ENCODE measurements at regions not wholly inside any gene's neighbourhood (a gene's known extent, or its start where the extent isn't known, plus 50 kb on each side); places are given as distances from the start of the nearest gene placed in this dataset.

DNA sequence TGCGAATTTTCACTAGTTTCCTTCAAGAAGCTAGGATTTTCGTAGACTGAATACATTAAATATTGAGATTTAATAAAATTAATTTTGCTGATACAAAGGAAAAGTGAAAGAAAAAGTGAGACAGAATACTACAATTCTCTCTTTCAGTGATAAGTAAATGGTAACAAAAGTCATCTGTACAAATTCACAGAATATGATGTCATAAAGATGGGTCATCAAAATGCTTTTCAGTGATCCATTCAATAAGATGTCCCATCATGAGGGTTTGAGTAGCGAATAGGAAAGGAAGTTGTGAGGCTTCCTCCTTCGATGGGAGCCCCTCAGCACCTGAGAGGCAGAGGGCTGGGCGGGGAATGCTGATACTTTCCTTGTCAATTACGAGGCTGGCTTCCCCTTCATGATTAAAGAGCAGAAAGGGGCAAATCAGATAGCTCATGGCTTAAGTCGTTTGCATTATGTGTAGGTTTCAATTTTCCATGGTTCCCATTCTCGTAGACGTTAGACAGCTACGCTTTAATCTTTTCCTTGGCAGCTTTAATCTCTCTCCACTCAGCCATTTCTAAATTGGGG is 108.8 kb upstream of the SORBS2 start:
- Histone ChIP-seq H3K4me3 (no peak overlapping the region), H3K27ac (no peak overlapping the region), H3K4me1 (peaks cover 0 to 13% (median 5%) of the 10 kb centered on the region in 4 donors), H3K9me3 (no peaks in the 10 kb centered on the region), H3K27me3 (no peaks in the 10 kb centered on the region), H3K36me3 (no peaks in the 10 kb centered on the region)
- 83 to 88% methylated on average over 10 of the region's 10 CpGs for WGBS, 2 donors
- DNase-seq = no peak
- TF ChIP-seq POLR2A (IDR thresholded peaks at IDR 0.05) (no peak), EP300 (IDR thresholded peaks at IDR 0.05) (no peak), CTCF (IDR thresholded peaks at IDR 0.05) (no peak), POLR2AphosphoS5 (IDR thresholded peaks at IDR 0.05) (no peak)
- intact Hi-C loops (cut with DNase I) = no loop called here

DNA sequence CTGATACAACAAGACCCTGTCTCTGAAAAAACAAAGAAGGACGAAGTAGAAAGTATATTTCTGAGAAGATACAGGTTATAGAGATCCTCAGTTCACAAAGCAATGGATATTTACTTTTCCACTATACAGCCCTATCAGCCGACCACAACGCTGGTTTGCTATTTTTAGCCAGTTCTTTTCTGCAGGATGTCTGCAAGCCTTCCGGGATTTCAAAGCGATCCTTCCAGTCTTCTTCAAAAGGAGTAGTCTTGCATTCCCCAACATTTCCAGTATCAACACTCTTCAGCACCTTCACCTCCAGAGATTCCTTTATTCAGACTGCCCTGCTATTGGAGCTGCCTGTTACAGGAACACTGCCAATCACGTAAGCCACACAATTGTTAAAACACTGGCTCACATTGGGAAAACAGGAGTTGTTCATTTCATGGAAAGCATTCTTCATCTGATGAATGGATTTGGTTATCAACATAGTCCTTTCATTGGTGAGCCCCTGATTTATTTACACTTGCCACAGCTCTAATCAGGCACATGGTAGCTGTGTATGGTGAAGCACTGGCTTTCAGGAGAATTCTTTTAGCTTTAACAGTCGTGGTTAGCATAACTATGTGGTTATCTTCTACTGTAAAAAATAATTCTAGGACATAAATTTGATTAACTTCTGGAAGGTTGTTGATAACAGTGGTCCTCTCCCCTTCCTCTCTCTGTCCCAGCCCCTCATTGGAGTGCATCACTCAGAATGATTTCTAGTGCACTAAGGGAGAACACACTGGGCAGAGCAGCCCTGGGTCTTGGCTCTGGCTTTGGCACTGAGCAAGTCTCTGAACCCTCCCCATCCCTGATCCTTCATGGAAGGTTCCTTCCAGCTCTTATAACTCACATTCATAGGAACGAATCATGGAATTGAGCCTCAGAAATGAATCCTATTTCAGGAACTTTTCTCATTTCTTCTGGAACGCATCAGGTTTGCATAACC is 109.9 kb upstream of the SORBS2 start:
- 56 to 82% methylated on average over 9 of the region's 9 CpGs for WGBS, 2 donors
- DNase-seq = no peak
- Histone ChIP-seq H3K9me3 (no peaks in the 10 kb centered on the region), H3K27ac (peak overlapping the region in 1 of 4 donors; percentile 7), H3K27me3 (no peaks in the 10 kb centered on the region), H3K36me3 (no peaks in the 10 kb centered on the region), H3K4me1 (peaks cover 0 to 13% (median 5%) of the 10 kb centered on the region in 4 donors), H3K4me3 (no peak overlapping the region)
- no peak for TF ChIP-seq POLR2A (IDR thresholded peaks at IDR 0.05)
- no peak for TF ChIP-seq CTCF (IDR thresholded peaks at IDR 0.05)
- no peak for TF ChIP-seq POLR2AphosphoS5 (IDR thresholded peaks at IDR 0.05)
- no peak for TF ChIP-seq EP300 (IDR thresholded peaks at IDR 0.05)
- intact Hi-C loops (cut with DNase I) = no loop called here

DNA sequence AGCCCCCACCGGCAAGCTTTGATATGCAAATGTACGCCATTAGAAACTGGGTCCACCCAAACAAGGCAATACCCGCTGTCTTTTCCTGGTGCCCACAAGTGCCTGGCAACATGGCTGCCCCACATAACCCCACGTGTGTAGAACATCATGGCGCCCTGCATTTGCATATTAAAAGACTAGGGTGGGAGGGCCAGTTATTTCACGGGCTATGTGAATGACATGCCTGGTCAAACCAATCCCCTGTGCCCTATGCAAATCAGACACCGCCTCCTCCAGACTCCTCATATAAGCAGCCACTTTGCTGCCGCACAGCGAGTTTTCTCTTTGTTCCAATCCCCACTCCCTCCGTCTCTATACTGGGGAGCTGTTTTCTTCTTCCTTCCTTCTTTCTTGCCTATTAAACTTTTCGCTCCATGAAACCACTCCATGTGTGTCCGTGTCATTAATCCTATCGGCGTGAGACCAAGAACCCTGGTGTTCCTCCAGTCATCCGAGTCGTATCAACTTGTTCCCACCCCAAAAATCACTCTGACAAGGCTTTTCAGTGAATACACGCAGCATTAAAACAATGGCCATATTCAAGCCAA is 112.6 kb upstream of the SORBS2 start:
- WGBS, 2 donors = 96 to 97% methylated on average over 17 of the region's 17 CpGs
- no peak overlapping the region for H3K4me3 ChIP-seq
- H3K9me3 ChIP-seq = no peaks in the 10 kb centered on the region
- DNase-seq = no peak
- intact Hi-C loops (cut with DNase I) = no loop called here
- no peaks in the 10 kb centered on the region for H3K27me3 ChIP-seq
- no peak for TF ChIP-seq POLR2A (IDR thresholded peaks at IDR 0.05)
- TF ChIP-seq POLR2AphosphoS5 (IDR thresholded peaks at IDR 0.05) = no peak
- no peak for TF ChIP-seq EP300 (IDR thresholded peaks at IDR 0.05)
- TF ChIP-seq CTCF (IDR thresholded peaks at IDR 0.05) = no peak
- H3K27ac ChIP-seq = no peak overlapping the region
- H3K36me3 ChIP-seq = no peaks in the 10 kb centered on the region
- H3K4me1 ChIP-seq = peaks cover 0 to 13% (median 5%) of the 10 kb centered on the region in 4 donors

DNA sequence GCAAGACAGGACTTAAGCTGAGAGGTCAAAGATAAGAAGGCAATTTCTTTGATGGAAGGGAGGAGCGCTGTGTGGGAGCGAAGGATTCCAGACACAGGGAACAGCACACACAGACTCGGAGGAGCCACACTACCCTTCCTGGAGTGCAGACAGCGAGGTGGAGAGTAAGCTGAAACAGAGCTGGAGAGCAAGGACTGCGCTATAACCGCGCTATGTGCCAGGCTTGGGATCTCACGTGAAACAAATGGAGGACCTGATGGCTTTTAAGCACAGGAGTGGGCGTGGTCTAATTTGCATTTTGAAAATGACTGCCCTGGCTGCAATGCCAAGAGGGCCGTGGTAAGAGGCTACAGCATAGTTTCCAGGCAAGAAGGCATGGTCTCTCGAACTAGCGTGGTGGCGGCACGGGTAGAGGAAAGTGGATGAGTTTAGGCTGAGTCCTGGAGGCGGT is 113.9 kb upstream of the SORBS2 start:
- no peaks in the 10 kb centered on the region for H3K9me3 ChIP-seq
- no peaks in the 10 kb centered on the region for H3K36me3 ChIP-seq
- no peak overlapping the region for H3K4me3 ChIP-seq
- intact Hi-C loops (cut with DNase I) = no loop called here
- WGBS, 2 donors = 85 to 91% methylated on average over 15 of the region's 15 CpGs
- H3K27ac ChIP-seq = no peak overlapping the region
- TF ChIP-seq CTCF (IDR thresholded peaks at IDR 0.05) (no peak), POLR2AphosphoS5 (IDR thresholded peaks at IDR 0.05) (no peak), EP300 (IDR thresholded peaks at IDR 0.05) (no peak), POLR2A (IDR thresholded peaks at IDR 0.05) (no peak)
- H3K27me3 ChIP-seq = no peaks in the 10 kb centered on the region
- DNase-seq = no peak
- peaks cover 0 to 13% (median 5%) of the 10 kb centered on the region in 4 donors for H3K4me1 ChIP-seq
